Lower leg skin (tissue), 4 donors: ENCODE measurements at regions not wholly inside any gene's neighbourhood (a gene's known extent, or its start where the extent isn't known, plus 50 kb on each side); places are given as distances from the start of the nearest gene placed in this dataset.
A peak's percentile ranks its signal among the peaks of the same experiment; 100 is the strongest.

ENCODE experiments used
- DNase-seq, 2 donors: peaks; one replicate each; pipeline ENCODE4 v3.0.0-alpha.2; 2019; ENCODE audit warnings: low spot score in 2 of 2
- H3K4me3 ChIP-seq: fragments of 200-600 bp; sonication (generic); 2 replicates; pipeline ENCODE4 v1.5.1; 2017; ENCODE audit warnings: mild to moderate bottlenecking, low read depth; ENCODE audit not compliant: poor library complexity, severe bottlenecking
- POLR2A ChIP-seq, 2 donors: fragments of 450-650 bp; IDR thresholded peaks; one replicate each; pipeline ENCODE4 v1.6.1; 2016 to 2017; ENCODE audit warnings: antibody characterized with exemption in 2 of 2, mild to moderate bottlenecking in 1 of 2, moderate library complexity in 1 of 2
- WGBS, 2 donors: methylation state at CpG; one replicate each; pipeline ENCODE4 v1.1.5; 2018; 5-methylcytosine and 5-hydroxymethylcytosine counted together
- intact Hi-C: fragments of 100-400 bp; cut with DNase I; formaldehyde crosslinking; loops from one replicate; pipeline ENCODE4 v1.15.0; 2023; ENCODE audit warnings: low total_unique reads
- TF ChIP-seq, protein P1 (sequence below), 3 donors: fragments of 450-650 bp; IDR thresholded peaks; one replicate each; pipeline ENCODE4 v1.5.1; 2016; ENCODE audit warnings: antibody characterized with exemption in 3 of 3, mild to moderate bottlenecking in 3 of 3, moderate library complexity in 2 of 3

- intact Hi-C loops, result no loop called here
- no peak overlapping the region for H3K4me3 ChIP-seq
- no peak for DNase-seq
- TF ChIP-seq, protein P1, sequence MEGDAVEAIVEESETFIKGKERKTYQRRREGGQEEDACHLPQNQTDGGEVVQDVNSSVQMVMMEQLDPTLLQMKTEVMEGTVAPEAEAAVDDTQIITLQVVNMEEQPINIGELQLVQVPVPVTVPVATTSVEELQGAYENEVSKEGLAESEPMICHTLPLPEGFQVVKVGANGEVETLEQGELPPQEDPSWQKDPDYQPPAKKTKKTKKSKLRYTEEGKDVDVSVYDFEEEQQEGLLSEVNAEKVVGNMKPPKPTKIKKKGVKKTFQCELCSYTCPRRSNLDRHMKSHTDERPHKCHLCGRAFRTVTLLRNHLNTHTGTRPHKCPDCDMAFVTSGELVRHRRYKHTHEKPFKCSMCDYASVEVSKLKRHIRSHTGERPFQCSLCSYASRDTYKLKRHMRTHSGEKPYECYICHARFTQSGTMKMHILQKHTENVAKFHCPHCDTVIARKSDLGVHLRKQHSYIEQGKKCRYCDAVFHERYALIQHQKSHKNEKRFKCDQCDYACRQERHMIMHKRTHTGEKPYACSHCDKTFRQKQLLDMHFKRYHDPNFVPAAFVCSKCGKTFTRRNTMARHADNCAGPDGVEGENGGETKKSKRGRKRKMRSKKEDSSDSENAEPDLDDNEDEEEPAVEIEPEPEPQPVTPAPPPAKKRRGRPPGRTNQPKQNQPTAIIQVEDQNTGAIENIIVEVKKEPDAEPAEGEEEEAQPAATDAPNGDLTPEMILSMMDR (IDR thresholded peaks at IDR 0.05), result no peak
- no peak for TF ChIP-seq POLR2A (IDR thresholded peaks at IDR 0.05)
- 88 to 92% methylated on average over 2 of the region's 2 CpGs for WGBS, 2 donors
Measured at GRCh38 chr2:19846567-19846966, 55.2 kb downstream of the TTC32 start.

GRCh38 chr2:19846030-19846429 is 55.8 kb downstream of the TTC32 start:
- intact Hi-C loops, result no loop called here
- peak in 1 of 2 donors; percentile 61 for DNase-seq
- TF ChIP-seq POLR2A (IDR thresholded peaks at IDR 0.05), result no peak
- TF ChIP-seq, protein P1 (IDR thresholded peaks at IDR 0.05), result no peak
- no peak overlapping the region for H3K4me3 ChIP-seq
- 69 to 72% methylated on average over 4 of the region's 4 CpGs for WGBS, 2 donors

DNA sequence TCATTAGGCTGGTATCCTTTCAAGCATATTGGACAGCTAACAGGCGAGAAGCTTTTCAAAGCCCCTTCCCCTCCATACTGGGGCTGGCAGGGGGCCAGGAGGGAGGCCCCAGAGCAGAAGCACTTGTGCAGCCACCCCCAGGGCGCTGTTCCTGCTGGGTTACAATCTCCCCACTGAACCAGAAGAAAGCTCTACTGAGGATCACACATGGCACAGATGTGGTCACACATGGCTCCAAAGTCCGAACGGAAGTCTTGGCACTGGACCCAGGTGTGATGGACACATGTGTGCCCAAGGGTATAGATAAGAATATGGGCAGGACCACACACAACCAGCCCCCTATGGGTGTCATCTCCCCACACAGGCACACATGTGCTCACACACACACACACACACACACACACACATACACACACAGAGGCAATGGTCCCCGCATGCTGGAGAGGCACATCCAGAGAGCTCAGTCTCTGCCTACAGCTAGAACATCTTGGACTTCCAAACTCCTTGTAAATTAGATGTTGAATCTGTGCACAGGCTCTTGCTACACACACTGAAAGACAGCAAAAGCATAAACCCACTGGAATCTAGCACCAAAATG is 56.4 kb downstream of the TTC32 start:
- intact Hi-C loops, result no loop called here
- DNase-seq, result peak in 1 of 2 donors; percentile 64

DNA sequence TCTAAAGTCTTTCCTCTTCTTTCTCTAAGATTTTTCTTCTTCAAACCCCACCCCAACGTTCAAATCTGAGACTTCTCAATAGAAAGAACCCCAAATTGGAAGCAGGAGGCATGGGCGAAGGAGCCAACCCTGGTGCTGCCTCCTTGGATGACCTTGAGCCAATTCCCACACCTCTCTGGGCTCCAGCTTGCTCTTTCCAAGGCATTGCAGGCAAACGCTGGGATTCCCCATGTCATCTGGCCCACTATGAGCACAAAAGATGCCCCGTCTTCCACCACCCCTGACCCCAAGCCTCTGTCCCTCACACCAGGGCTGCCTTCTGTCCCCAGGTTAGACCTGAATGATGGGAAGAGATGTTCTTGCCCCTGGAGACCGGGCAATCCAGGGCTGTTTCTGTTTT is 57.0 kb downstream of the TTC32 start:
- intact Hi-C loops, result no loop called here
- no peak overlapping the region for H3K4me3 ChIP-seq
- TF ChIP-seq, protein P1 (IDR thresholded peaks at IDR 0.05), result no peak
- no peak for TF ChIP-seq POLR2A (IDR thresholded peaks at IDR 0.05)
- 72 to 81% methylated on average over 5 of the region's 5 CpGs for whole genome bisulfite sequencing, 2 donors
- peak in 1 of 2 donors; percentile 57 for DNase-seq

More for the DNA sequence above, 56.4 kb downstream of the TTC32 start:
- TF ChIP-seq POLR2A (IDR thresholded peaks at IDR 0.05), result no peak
- TF ChIP-seq, protein P1 (IDR thresholded peaks at IDR 0.05), result no peak
- 53 to 71% methylated on average over 5 of the region's 5 CpGs for WGBS, 2 donors
- H3K4me3 ChIP-seq, result no peak overlapping the region

GRCh38 chr2:19843992-19844515 is 57.7 kb downstream of the TTC32 start:
- WGBS, 2 donors, result 93 to 95% methylated on average over 2 of the region's 2 CpGs
- DNase-seq, result peak in 1 of 2 donors; percentile 63
- intact Hi-C loops, result no loop called here
- TF ChIP-seq POLR2A (IDR thresholded peaks at IDR 0.05), result no peak
- TF ChIP-seq, protein P1 (IDR thresholded peaks at IDR 0.05), result no peak
- no peak overlapping the region for H3K4me3 ChIP-seq
